ENCODE measurements at regions not wholly inside any gene's neighbourhood (a gene's known extent, or its start where the extent isn't known, plus 50 kb on each side); places are given as distances from the start of the nearest gene placed in this dataset.
A peak's percentile ranks its signal among the peaks of the same experiment; 100 is the strongest.

DNA sequence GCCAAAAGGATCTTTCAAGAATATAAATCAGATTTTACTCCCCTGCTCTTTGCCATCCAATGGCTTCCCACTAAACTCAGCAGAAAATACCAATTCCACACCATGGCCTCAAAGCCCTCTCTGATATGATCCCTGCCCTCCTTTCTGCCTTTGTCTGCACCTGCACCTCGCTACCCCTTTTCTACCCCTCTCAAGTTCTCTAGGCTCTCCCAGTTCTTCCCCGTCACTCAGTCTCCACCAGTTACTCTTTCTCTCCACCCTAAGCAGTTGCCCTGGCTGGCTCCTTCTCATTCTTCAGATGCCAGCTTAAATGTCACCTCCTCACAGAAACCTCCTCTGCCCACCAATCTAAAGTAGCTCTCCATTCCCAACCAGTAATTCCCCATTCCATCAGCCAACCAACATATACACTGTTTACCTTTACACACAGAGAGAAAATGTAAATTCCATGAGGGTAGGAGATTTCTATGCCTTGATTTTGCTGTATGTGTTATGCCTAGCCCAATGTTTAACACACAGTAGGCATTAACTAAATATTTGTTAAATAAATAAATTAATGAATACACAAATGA, 93.6 kb upstream of the LPP start:
- no peak overlapping the region for H3K4me2 ChIP-seq (ENCODE audit: low read length)
- ChIA-PET CTCF (ENCODE audit: unreplicated experiment) (no interaction called here), POLR2A (interaction anchor here (0.6 to 4.1 kb wide), 12 partner anchors 8 to 1038 kb away, joined by 3 to 26 read pairs (median 4); no protein-coding TSS in a partner anchor)
- no peaks in the 10 kb centered on the region for H3K36me3 ChIP-seq (ENCODE audit: insufficient read depth, low read length)
- H4K20me1 ChIP-seq (ENCODE audit: insufficient read depth, low read length) = no peaks in the 10 kb centered on the region
- no peak for DNase-seq (ENCODE audit: low spot score)
- no peak overlapping the region for H3K27ac ChIP-seq (ENCODE audit: low read depth, low read length, poor library complexity, severe bottlenecking)
- H3K4me3 ChIP-seq (ENCODE audit: low read depth, low read length, poor library complexity, severe bottlenecking) = no peak overlapping the region
- TF ChIP-seq EZH2phosphoT487 (IDR thresholded peaks at IDR 0.05; ENCODE audit: borderline replicate concordance, low read depth, low read length) = no peak
- TF ChIP-seq, protein P1, sequence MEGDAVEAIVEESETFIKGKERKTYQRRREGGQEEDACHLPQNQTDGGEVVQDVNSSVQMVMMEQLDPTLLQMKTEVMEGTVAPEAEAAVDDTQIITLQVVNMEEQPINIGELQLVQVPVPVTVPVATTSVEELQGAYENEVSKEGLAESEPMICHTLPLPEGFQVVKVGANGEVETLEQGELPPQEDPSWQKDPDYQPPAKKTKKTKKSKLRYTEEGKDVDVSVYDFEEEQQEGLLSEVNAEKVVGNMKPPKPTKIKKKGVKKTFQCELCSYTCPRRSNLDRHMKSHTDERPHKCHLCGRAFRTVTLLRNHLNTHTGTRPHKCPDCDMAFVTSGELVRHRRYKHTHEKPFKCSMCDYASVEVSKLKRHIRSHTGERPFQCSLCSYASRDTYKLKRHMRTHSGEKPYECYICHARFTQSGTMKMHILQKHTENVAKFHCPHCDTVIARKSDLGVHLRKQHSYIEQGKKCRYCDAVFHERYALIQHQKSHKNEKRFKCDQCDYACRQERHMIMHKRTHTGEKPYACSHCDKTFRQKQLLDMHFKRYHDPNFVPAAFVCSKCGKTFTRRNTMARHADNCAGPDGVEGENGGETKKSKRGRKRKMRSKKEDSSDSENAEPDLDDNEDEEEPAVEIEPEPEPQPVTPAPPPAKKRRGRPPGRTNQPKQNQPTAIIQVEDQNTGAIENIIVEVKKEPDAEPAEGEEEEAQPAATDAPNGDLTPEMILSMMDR (conservative IDR thresholded peaks at IDR 0.05; ENCODE audit: low read length) = no peak
- no peaks in the 10 kb centered on the region for H3K79me2 ChIP-seq (ENCODE audit: insufficient read depth, low read depth, low read length)
- H3K9me3 ChIP-seq (ENCODE audit: low read length) = no peaks in the 10 kb centered on the region
- no peaks in the 10 kb centered on the region for H3K9me2 ChIP-seq (ENCODE audit: insufficient read depth, low read length)
- intact Hi-C loops (cut with micrococcal nuclease; ENCODE audit: unreplicated experiment) = no loop called here
- peaks cover 40% of the 10 kb centered on the region for H3K4me1 ChIP-seq (ENCODE audit: insufficient read depth, low read length, poor library complexity, severe bottlenecking)
- no TSS peak for BruUV-seq (replicated peaks)
- H2AFZ ChIP-seq (ENCODE audit: low read length) = no peak overlapping the region

- no peak overlapping the region for H3K27ac ChIP-seq (ENCODE audit: low read depth, low read length, poor library complexity, severe bottlenecking)
- CTCF ChIA-PET (ENCODE audit: unreplicated experiment) = no interaction called here
- DNase-seq (ENCODE audit: low spot score) = peak; percentile 75
- H3K9me2 ChIP-seq (ENCODE audit: insufficient read depth, low read length) = no peaks in the 10 kb centered on the region
- TF ChIP-seq EZH2phosphoT487 (IDR thresholded peaks at IDR 0.05; ENCODE audit: borderline replicate concordance, low read depth, low read length) = no peak
- TF ChIP-seq, protein P1 (conservative IDR thresholded peaks at IDR 0.05; ENCODE audit: low read length) = peak; percentile 72
- no peaks in the 10 kb centered on the region for H3K79me2 ChIP-seq (ENCODE audit: insufficient read depth, low read depth, low read length)
- no peaks in the 10 kb centered on the region for H3K36me3 ChIP-seq (ENCODE audit: insufficient read depth, low read length)
- BruUV-seq (replicated peaks) = no TSS peak
- no peak overlapping the region for H3K4me3 ChIP-seq (ENCODE audit: low read depth, low read length, poor library complexity, severe bottlenecking)
- peaks cover 34% of the 10 kb centered on the region for H3K4me1 ChIP-seq (ENCODE audit: insufficient read depth, low read length, poor library complexity, severe bottlenecking)
- no peaks in the 10 kb centered on the region for H4K20me1 ChIP-seq (ENCODE audit: insufficient read depth, low read length)
- POLR2A ChIA-PET = interaction anchor here (0.8 to 4.1 kb wide), 6 partner anchors 8 to 17 kb away, joined by 3 to 26 read pairs (median 6); no protein-coding TSS in a partner anchor
- intact Hi-C loops (cut with micrococcal nuclease; ENCODE audit: unreplicated experiment) = no loop called here
- peak overlapping the region; percentile 66; the same call in 1 of the 2 replicates for H2AFZ ChIP-seq (ENCODE audit: low read length)
- no peaks in the 10 kb centered on the region for H3K9me3 ChIP-seq (ENCODE audit: low read length)
- H3K4me2 ChIP-seq (ENCODE audit: low read length) = peak overlapping the region; percentile 44
These were observed 93.0 kb upstream of the LPP start for GRCh38 chr3:188060840-188061544.

DNA sequence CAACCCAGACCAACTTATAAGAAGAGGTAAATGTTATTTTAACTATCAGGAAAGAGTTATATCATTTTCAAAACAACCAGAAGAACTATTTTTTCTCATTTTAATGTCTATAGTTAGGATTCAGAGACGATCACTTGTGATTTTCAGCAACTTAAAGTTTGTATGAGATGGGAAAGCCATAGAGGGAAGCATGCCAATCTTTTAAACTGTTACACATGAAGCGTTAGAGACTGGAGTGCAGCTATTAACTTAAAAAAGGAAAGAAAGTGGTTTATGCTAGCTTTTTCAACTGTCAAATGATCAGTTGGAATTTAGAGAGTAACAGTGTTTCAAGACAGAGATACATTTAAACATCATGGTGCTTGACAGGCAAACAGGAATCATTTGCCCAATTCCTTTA, 91.7 kb upstream of the LPP start:
- Histone ChIP-seq H3K79me2 (ENCODE audit: insufficient read depth, low read depth, low read length) (no peaks in the 10 kb centered on the region), H3K27ac (ENCODE audit: low read depth, low read length, poor library complexity, severe bottlenecking) (no peak overlapping the region), H3K36me3 (ENCODE audit: insufficient read depth, low read length) (no peaks in the 10 kb centered on the region), H3K9me2 (ENCODE audit: insufficient read depth, low read length) (no peaks in the 10 kb centered on the region), H3K4me1 (ENCODE audit: insufficient read depth, low read length, poor library complexity, severe bottlenecking) (peaks cover 29% of the 10 kb centered on the region), H2AFZ (ENCODE audit: low read length) (no peak overlapping the region; the same call in 1 of the 2 replicates), H3K9me3 (ENCODE audit: low read length) (no peaks in the 10 kb centered on the region), H4K20me1 (ENCODE audit: insufficient read depth, low read length) (no peaks in the 10 kb centered on the region), H3K4me2 (ENCODE audit: low read length) (no peak overlapping the region), H3K4me3 (ENCODE audit: low read depth, low read length, poor library complexity, severe bottlenecking) (no peak overlapping the region)
- no TSS peak for BruUV-seq (replicated peaks)
- no peak for DNase-seq (ENCODE audit: low spot score)
- intact Hi-C loops (cut with micrococcal nuclease; ENCODE audit: unreplicated experiment) = no loop called here
- TF ChIP-seq EZH2phosphoT487 (IDR thresholded peaks at IDR 0.05; ENCODE audit: borderline replicate concordance, low read depth, low read length) = no peak
- TF ChIP-seq, protein P1 (conservative IDR thresholded peaks at IDR 0.05; ENCODE audit: low read length) = no peak
- ChIA-PET POLR2A (interaction anchor here (0.9 to 1.4 kb wide), 4 partner anchors 15 to 65 kb away, joined by 3 to 4 read pairs (median 4); no protein-coding TSS in a partner anchor), CTCF (ENCODE audit: unreplicated experiment) (interaction anchor here (1.2 kb wide), 1 partner anchor 12 kb away, joined by 3 read pairs; no protein-coding TSS in a partner anchor)
